22Rv1 (cell line): ENCODE measurements at regions not wholly inside any gene's neighbourhood (a gene's known extent, or its start where the extent isn't known, plus 50 kb on each side); places are given as distances from the start of the nearest gene placed in this dataset.
A peak's percentile ranks its signal among the peaks of the same experiment; 100 is the strongest.

ENCODE experiments used
- H3K27ac ChIP-seq: fragments of 450-650 bp; 2 replicates; pipeline ENCODE4 v1.5.1; 2017
- CTCF ChIP-seq: fragments of 450-650 bp; IDR thresholded peaks from 2 replicates; pipeline ENCODE4 v1.5.1; 2017; ENCODE audit warnings: mild to moderate bottlenecking
- ZFX ChIP-seq: fragments of 450-650 bp; IDR thresholded peaks from 2 replicates; pipeline ENCODE4 v1.6.1; 2017; ENCODE audit warnings: antibody characterized with exemption, borderline replicate concordance

- no peak overlapping the region for H3K27ac ChIP-seq
- TF ChIP-seq CTCF: no peak
- TF ChIP-seq ZFX: no peak
Observed at GRCh38 chr11:8329847-8330361, 66.2 kb upstream of the LMO1 start.

GRCh38 chr11:8329336-8329735 is 65.7 kb upstream of the LMO1 start:
- no peak overlapping the region for H3K27ac ChIP-seq
- TF ChIP-seq ZFX: no peak
- TF ChIP-seq CTCF: no peak

GRCh38 chr11:8328848-8329330 is 65.2 kb upstream of the LMO1 start:
- TF ChIP-seq CTCF (peak; percentile 96), ZFX (no peak)
- no peak overlapping the region for H3K27ac ChIP-seq

- H3K27ac ChIP-seq: no peak overlapping the region
- TF ChIP-seq ZFX (no peak), CTCF (no peak)
Observed at GRCh38 chr11:8328231-8328794, 64.6 kb upstream of the LMO1 start.

GRCh38 chr11:8327761-8328192 is 64.1 kb upstream of the LMO1 start:
- no peak overlapping the region for H3K27ac ChIP-seq
- TF ChIP-seq CTCF (no peak), ZFX (no peak)

- TF ChIP-seq ZFX (no peak), CTCF (no peak)
- H3K27ac ChIP-seq: no peak overlapping the region
Observed at GRCh38 chr11:8326337-8326736, 62.7 kb upstream of the LMO1 start.

GRCh38 chr11:8325591-8326304 is 62.1 kb upstream of the LMO1 start:
- TF ChIP-seq CTCF: no peak
- no peak for TF ChIP-seq ZFX
- no peak overlapping the region for H3K27ac ChIP-seq
